GM19351 (cell line): ENCODE measurements at regions not wholly inside any gene's neighbourhood (a gene's known extent, or its start where the extent isn't known, plus 50 kb on each side); places are given as distances from the start of the nearest gene placed in this dataset.
"Not testable (repeated sequence)": the region's sequence is repeated elsewhere in the genome, so short reads cannot be mapped to it uniquely, and the experiment has no call there.

ENCODE experiments used
- ATAC-seq: cut with Tn5 transposase; IDR thresholded peaks from one replicate; pipeline ENCODE4 v1.9.1; 2021; ENCODE audit warnings: mild to moderate bottlenecking, moderate library complexity; ENCODE audit not compliant: unreplicated experiment

DNA sequence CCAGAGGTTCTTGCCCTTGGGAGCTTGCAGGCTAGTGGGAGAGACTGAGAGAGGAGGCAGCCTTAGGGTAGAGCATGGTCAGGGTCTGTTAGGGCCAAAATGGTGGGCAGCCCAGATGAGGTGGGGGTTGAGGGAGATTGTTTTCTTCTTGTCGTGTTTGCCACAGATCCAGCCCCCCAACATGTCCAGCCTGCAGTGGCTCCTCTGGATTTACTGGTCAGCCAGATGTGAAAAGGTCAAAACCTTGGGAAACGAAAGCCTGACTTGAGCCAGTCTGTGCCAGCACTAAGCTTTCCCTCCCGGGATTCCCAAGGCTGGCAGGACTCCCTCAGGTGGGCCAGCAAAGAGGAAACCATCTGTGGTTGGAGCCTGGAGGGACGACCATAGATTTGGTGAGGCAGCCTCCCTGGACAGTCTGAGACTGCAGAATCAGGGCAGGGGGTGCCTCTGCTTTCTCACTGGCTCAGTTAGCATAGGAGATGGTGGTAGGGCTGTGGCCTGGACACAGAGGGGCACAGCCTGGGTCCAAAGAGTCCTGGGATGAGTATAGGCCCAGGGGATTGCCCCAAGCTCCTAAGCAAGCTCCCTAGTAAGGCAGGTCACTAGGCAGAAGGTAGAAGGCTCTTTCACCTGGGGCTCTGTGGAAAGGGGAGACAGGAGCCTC, 51.2 kb upstream of the PRR23C start:
- no peak for ATAC-seq

DNA sequence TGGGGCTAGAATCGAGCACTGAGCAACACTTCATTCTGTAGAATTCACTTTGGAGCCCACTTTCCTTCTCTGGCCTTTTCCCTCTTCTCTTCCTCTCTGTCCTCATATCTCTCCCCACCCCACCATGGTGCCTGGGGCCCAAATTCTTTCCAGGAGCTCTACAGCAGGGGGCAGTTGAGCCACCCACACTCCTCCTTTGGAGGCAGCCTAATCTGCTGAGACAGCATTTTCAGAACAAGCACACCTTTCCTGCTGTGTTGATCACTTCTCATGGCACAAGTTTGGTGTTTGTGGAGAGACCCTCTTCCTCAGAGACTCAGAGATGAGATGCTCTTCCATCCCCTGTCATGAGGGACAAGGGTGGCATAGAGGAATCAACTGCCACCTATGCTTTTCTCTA, 52.0 kb upstream of the PRR23C start:
- no peak for ATAC-seq

DNA sequence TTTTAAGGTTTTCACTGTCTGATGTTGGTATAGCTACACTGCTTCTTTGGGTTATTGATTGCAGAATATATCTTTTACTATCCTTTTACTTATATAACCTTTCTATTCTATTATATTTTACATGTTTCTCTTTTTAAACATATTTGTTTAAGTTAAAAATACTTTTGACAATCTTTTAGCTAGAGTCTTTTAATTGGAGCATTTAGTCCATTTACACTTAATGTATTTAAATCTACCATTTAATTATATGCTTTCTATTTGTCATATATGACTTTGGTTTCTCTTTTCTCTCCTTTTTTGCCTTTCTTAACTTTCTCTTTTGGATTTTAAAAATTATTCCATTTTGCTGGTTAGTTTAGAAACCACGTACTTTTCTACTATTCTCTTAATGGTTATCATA, 53.7 kb upstream of the PRR23C start:
- no peak for ATAC-seq

DNA sequence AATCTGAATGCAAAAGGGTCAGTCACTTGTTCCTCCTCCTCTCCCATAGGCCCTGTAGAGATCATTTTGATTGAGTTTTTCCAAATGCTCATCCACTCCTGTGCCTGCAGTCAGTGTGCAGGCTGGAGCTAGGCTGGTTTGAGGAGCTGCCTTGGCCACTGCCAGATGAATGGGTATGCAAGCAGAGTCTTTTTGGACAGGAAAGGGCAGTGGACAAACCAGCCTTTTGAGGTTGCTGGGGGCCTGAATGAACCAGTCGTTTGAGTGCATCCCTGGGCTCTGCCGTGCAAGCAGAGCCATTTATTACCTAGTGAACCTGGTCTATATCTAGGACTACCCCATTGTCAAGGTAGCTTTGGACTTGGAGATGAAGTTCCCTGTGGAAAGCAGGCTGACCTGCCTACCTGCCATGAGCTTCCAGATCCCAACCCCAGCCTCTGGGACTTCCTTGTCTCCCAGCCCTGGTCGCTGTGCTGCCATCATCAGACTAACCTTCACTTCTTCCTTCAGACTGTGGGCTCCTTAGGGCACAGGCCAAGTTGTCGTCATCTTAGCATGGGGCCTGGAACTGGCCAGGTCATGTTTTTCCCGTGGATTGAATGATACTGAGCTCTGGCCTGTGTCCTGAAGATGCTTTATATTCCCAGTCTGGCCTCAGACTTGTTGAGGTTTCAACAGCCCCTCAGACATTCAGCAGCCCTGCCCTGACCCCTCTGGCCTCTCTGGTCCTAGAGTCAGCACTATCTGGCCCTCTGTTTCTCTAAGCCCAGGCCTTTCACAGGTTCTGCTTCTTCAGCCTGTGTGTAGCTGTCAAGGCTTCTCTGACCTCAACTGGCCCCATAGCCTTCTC, 55.5 kb upstream of the PRR23C start:
- no peak for ATAC-seq

DNA sequence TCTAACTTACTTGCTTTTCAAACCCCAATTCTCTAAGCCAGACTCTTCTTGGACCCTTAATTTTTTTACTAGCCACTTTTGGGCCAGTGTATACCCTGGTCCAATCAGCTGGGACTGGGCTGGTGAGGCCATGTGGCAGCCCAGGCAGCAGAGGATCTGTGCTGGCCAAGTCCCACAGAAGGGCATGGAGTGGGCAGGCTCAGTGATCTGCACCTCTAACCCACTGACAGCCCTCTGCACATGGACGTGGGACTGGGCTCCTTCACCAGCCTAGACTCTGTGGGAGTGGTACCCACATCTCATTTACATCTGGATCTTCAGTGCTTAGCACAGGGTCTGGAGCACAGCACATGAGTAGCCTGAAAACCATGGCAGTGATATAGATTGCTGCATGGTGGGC, 56.1 kb upstream of the PRR23C start:
- no peak for ATAC-seq

DNA sequence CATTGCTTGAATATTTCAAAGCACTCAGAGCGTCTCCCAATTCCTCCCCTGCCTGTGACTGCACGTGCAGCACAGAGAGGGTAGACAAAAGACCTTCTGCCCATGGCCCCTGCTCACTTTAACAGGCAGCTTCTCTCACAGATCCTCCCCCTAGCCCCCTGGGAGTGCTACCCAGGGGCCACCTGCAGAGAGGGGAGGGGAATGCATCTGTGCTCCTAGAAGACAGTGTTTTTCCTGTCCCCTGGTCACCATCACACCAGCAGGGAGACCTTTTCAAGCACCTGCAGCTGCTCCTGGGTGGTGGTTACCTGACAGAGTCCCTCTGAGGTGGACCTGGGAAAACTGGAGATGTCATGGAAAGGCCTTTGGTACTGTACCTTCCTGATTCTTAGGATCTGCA, 56.7 kb upstream of the PRR23C start:
- no peak for ATAC-seq

DNA sequence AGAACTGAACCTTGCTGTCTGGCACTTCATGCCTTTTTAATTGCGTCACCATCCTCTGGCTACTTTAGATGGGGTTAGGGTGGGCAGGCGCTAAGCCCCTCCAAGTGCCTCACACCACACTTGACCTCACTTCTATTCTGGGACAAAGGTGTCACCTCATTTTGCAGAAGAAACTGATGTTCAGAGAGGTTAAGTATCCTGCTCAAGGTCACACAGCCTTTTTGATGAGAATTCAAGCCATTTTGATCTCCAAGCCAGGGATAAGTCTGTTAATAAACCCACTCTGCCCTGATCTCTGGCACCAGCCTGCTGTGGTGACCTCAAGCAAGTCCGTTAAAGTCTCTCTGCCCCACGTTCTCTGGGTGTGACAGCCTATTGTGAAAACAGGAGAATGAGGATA, 58.8 kb upstream of the PRR23C start:
- no peak for ATAC-seq

DNA sequence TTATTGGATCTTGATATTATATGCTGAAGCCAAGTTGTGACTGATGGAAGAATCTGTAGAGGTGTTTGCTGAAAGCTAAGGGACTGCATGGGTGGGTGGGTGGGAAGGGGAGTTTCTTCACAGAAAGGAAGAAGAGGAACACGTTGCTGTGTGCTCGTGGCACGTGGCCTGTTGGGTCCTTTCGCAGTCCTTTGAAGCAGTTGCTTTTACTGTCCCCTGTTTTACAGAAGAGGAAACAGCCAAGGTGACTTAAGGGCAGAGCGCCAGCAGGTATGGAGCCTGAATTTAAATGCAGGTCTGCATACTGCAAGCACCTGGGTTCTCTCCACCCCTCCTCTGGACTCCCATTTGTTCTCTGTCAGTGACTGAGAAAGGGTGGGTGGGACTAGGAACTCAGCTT, 59.4 kb upstream of the PRR23C start:
- ATAC-seq = no peak

DNA sequence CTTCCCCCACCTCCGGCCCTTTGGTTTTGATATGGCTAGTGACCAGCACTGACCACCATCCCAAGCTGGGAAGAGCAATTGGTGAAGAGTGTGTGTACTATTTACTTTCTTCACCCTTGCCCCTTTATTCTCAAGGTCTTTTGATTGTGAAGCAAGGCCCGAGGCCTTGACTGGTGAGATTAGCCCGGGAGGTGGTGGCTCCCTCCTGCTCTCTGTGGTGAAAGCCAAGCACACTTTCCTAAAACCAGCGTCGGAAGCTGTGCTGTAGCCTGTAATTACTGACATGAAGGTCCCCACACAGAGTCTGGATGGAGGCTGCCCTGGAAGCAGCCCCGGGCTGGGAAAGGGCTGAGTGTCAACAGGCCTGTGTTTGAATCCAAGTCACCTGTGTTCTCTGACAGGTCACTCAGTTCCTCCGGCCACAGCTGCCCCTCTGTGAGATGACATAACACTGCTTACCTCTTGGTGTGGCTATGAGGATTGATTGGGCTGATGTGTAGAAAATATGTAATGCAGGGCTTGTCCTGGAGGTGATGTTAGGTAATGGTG, 60.5 kb upstream of the PRR23C start:
- no peak for ATAC-seq

DNA sequence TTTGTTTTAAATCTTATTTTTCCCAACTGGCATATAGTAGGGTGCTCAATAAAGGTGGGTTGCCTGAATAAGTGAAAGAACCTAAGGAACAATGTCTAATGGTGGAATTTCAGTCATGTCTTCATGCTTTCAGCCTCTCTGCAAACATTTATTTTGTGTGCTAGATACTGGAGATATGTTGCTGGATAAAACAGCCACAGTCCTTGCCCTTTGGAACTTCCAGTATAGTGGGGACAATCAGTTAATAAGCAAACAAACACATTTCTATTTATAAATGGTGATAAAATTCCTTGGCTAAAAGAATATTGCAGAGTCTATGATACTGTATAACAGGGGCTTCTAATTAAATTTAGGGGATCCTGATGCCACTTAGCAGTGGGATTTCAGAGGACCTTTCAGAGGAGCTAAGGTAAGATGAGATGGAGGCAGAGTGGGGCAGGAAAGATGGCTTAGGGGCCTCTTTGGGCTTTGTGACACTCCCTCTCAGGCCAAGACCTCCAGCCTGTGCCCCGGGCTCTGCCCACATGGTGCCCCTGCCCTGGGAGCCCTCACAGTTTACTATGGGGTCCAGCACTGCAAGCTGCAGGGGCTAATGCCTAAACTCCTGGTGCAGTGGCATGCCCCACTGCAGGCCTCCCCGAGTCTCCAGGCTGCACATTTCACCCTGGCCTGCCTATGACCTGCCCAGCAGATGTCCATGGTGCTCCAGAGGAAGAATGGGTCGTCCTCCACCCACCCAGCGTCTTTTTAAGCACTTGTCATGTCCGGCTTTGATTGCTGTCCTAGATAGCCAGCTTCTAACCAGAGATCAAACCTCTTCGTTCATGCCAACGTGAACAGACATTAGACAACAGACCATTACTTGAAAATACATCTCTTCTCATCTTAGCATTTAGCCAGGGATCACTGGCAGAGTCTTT, 61.6 kb upstream of the PRR23C start:
- no peak for ATAC-seq

DNA sequence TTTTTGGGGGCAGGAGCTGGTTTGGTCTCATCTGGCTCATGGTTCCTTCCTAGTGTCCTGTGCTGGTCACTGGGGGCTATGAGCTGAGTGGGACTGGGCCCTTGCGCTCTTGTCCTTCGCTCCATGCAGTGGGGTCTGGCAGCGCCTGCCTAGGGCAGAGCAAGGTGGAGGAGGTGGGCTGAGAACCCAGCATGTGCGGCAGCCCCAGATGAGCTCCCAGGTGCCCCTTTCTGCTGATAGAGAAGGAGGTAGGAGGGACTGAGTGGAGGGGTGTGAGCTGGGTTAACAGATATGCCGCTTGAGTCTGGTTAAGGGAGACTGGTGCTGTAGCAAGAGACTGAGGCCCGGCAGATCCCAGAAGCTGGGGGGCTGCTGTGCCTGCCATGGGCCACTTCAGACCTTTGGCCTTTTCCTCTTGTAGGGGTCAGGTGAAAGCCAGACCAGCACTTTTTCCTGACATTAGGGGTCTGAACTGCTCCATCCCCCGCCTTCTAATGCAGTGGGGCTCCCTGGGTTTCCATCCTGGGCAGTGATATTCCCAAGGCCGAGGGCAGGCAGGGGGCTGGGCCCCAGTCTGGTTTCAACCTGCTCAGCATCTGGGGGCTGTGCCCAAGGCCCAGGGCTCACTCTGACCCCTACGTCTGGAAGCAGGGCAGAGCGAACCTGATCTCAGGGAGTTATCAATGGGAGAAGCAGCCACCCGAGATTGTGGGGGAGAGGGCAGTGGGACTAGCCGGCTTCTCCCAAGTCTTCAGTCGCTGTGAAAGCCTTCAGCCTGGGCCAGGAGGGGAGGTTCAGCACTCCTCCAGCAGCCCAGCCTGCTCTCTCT, 62.9 kb upstream of the PRR23C start:
- no peak for ATAC-seq

DNA sequence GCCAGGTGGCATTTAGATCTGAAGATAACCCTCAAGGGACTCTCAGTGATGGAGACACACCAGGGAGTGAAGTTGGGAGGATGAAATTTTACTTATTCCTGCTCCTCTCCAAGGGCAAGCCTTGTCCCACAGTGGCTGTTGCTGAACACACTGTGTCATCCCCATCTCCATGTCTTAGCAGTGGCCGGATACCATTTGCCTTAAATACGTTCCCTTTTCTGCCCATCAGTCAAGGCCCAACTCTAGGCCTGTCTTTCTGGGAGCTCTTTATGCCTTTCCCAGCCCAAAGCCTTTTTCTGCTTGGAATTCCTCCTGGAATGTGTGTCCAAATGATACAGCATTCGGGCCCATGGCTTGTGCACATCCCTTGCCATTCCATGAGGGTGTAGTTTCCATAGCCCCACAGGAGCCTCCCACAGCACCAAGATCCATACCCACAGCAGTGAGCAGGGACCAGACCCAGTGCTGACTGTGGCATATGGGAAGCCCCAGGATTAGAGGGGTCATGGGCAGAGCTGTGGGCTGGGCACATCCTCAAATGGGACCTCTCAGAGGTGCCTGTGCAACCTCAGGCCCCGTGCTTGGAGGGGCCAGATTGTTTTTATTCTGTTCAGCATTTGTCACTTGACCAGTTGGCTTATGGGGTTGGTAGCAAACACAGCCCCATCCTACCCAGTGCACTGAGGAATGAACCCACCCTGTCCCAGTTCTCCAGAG, 63.7 kb upstream of the PRR23C start:
- no peak for ATAC-seq

DNA sequence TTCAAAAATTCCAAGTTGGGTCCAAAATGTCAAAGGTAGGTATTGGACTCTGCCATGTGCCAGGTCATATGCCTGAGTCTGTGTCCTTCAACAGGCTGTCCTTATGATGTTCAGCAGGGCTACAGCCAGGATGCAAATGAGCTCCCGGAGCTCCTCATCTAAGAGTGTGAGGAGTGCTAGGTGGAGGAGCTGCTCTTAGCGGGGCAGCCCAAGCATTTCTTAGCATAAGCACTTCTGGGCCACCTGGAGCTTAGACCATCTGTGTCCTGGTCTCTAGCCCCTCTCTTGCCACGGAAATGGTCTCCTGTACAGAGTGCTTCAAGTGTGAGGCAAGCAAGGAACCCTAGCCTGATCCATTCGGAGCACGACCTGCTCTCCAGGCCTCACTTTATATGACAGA, 64.6 kb upstream of the PRR23C start:
- ATAC-seq = no peak

DNA sequence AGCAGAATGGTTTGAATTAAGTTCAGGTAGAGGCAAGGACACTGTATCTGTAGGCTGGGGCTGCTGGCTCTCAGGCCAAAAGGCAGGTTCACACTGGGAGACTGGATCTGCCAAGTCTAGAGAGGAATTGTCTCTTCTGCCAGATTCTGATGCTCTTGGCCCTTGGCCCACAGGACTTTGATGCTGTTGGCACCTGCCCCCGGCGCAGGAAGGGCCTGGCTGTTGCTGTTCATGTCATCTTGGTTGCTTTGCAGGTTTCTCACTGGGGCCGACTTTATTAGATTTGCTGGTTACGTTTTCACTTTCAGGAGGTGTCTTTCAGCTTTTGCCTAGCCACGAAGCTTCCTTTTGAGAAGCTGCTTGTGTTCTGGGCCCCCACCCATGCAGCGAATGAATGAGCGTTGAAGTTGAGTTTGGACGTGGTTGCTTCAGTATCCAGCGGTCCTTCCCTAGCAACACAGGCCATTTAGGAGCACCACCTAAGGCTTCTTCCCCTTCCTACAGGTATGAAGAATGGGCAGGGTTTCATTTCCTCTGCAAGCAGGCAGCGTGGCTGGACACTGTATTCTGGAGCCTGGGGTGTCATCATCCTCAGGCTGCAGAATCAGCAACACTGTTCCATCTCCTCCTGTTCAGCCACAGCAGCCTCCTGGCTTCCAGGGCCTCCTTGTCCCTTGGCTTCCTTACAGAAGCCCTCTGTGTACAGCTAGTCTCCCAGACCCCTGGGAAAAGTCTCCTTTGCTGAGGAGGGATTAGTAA, 65.6 kb upstream of the PRR23C start:
- ATAC-seq = peak; percentile 51

DNA sequence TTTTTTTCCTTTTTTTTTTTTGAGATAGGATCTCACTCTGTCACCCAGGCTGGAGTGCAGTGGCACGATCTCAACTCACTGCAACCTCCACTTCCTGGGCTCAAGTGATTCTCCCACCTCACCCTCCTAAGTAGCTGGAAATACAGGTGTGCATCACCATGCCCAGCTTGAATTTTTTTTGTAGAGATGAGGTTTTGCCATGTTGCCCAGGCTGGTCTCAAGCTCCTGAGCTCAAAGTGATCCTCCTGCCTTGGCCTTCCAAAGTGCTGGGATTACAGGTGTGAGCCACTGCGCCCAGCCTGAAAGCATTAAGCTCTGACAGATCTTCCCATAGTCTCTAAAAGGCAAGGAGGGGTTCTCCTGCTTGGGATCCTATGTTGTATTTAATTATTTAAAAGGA, 66.2 kb upstream of the PRR23C start:
- ATAC-seq = not testable (repeated sequence)

DNA sequence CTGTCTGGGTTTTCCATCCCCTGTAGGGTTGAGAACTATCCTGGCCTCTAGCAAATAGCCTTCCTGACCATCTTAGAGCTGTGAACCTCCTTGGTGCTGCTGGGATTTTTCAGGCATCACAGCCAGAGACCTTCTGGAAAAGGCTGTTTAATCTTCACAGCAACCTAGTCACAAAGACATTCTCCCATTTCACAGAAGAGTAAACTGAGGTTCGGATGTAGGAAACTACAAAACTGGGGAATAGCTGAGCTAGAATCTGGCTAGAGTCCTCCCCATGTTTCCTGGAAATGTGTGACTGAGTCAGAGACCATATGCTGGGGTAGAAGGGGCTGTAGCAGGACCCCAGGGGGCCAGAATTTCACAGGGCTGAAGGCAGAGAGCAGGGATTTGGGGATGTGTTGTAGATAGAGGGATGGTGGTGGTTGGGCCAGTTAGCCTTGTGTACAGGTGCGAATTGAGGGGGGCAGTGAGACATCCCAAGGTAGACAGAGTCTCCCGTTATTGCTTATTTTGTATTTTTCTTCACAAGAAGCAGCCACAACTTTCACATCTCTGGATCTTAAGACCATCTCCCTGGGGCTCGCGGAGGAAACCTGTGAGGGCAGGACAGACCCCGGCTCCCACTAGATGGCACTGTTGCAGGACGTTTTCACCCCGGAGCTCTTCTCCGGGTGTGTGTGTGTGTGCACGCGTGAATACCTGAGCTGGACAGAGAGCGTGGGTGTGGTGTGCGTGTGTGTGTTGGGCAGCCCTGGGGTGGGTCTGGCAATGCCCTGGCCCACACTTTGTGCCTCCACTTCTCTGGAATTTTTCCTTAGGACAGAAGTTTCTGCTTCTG, 66.9 kb upstream of the PRR23C start:
- peak; percentile 57 for ATAC-seq

DNA sequence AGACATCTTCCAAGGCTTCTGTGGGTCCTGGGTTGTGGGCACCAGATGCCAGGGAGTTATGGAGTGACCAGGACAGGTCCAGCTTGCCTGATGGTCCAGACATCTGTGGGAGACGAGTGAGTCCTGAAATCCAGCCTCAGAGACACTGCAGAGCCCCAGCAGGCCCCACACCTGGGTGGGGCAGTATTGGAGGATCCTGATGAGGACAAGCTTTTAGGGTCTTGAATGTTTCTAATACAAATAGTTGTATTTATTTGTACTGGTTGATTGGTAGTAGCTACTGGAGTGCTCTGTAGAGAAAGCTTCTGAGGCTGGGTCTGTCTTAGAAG, 67.5 kb upstream of the PRR23C start:
- no peak for ATAC-seq
